ENCODE measurements at regions not wholly inside any gene's neighbourhood (a gene's known extent, or its start where the extent isn't known, plus 50 kb on each side); places are given as distances from the start of the nearest gene placed in this dataset.
"Not testable (repeated sequence)": the region's sequence is repeated elsewhere in the genome, so short reads cannot be mapped to it uniquely, and the experiment has no call there.

DNA sequence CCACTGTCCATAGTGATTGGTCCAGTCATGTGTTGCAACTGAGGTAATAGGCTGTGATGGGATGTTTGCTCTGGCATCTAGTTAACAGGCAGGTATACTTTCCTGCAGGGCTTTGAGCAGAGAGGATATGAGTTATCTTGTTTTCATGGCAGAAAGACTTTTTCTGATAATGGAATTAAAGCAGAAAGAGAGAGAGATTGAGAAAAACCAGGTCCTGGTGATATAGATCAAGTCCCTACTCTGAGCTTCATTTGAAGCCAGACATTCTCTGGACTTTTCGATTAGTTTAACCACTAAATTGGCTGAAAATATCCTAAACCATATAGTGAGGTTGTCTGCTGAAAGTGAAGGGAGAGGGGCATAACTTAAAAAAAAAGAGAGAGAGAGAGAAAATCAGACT is 233.8 kb upstream of the TBX18 start:
- Mint-ChIP-seq H3K27ac (no peak overlapping the region), H3K4me1 (no peaks in the 10 kb centered on the region), H3K9me3 (peaks cover 6% of the 10 kb centered on the region), H3K27me3 (no peaks in the 10 kb centered on the region), H3K36me3 (no peaks in the 10 kb centered on the region), H3K4me3 (no peak overlapping the region)
- ATAC-seq (ENCODE audit: low read depth) (no peak), DNase-seq (ENCODE audit: low spot score in 2 of 2) (no peak)

GRCh38 chr6:84988766-84989165 is 224.4 kb upstream of the TBX18 start:
- H3K27ac Mint-ChIP-seq; DNase-seq (ENCODE audit: low spot score in 2 of 2); H3K4me1 Mint-ChIP-seq; H3K4me3 Mint-ChIP-seq; H3K27me3 Mint-ChIP-seq; ATAC-seq (ENCODE audit: low read depth); H3K36me3 Mint-ChIP-seq: not testable (repeated sequence)
- peaks cover 13% of the 10 kb centered on the region for H3K9me3 Mint-ChIP-seq

- H3K4me1 Mint-ChIP-seq; ATAC-seq (ENCODE audit: low read depth); DNase-seq (ENCODE audit: low spot score in 2 of 2); H3K36me3 Mint-ChIP-seq; H3K27me3 Mint-ChIP-seq; H3K27ac Mint-ChIP-seq; H3K4me3 Mint-ChIP-seq: not testable (repeated sequence)
- H3K9me3 Mint-ChIP-seq = peaks cover 13% of the 10 kb centered on the region
These were observed 221.1 kb upstream of the TBX18 start for GRCh38 chr6:84985490-84985889.

DNA sequence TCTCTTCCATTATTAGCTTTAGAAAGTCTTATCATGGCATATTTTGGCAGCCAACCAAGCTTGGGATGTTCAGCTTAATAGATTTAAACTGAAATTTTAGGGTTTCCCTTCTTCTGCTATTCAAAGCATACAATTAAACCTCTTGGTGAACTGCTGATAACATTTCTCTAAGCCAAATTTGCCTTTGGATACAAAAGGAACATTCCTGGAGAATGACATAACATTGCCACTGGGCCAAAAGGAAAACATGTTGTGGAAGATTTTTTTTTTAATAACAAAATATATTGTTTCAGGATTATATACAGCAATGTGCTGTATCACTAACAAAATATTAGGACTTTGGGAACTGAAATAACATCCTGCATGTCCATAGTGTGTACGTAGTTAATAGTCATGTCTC is 215.1 kb upstream of the TBX18 start:
- no peak for ATAC-seq (ENCODE audit: low read depth)
- Mint-ChIP-seq H3K27ac (no peak overlapping the region), H3K36me3 (no peaks in the 10 kb centered on the region), H3K9me3 (peaks cover 8% of the 10 kb centered on the region), H3K4me3 (no peak overlapping the region), H3K27me3 (no peaks in the 10 kb centered on the region), H3K4me1 (no peaks in the 10 kb centered on the region)
- DNase-seq (ENCODE audit: low spot score in 2 of 2) = no peak

- H3K4me3 Mint-ChIP-seq = no peak overlapping the region
- H3K36me3 Mint-ChIP-seq = no peaks in the 10 kb centered on the region
- no peaks in the 10 kb centered on the region for H3K4me1 Mint-ChIP-seq
- peaks cover 3% of the 10 kb centered on the region for H3K9me3 Mint-ChIP-seq
- no peaks in the 10 kb centered on the region for H3K27me3 Mint-ChIP-seq
- no peak for ATAC-seq (ENCODE audit: low read depth)
- DNase-seq (ENCODE audit: low spot score in 2 of 2) = no peak
- no peak overlapping the region for H3K27ac Mint-ChIP-seq
These were observed 212.9 kb upstream of the TBX18 start for GRCh38 chr6:84977363-84977705.

GRCh38 chr6:84976526-84977362 is 212.3 kb upstream of the TBX18 start:
- Mint-ChIP-seq H3K27ac (no peak overlapping the region), H3K27me3 (no peaks in the 10 kb centered on the region), H3K4me1 (no peaks in the 10 kb centered on the region), H3K36me3 (no peaks in the 10 kb centered on the region), H3K9me3 (peaks cover 3% of the 10 kb centered on the region), H3K4me3 (no peak overlapping the region)
- DNase-seq (ENCODE audit: low spot score in 2 of 2) (no peak), ATAC-seq (ENCODE audit: low read depth) (no peak)

GRCh38 chr6:84975316-84975715 is 210.9 kb upstream of the TBX18 start:
- Mint-ChIP-seq H3K4me1 (no peaks in the 10 kb centered on the region), H3K36me3 (no peaks in the 10 kb centered on the region), H3K9me3 (peaks cover 3% of the 10 kb centered on the region), H3K27me3 (no peaks in the 10 kb centered on the region), H3K4me3 (no peak overlapping the region), H3K27ac (no peak overlapping the region)
- ATAC-seq (ENCODE audit: low read depth) (no peak), DNase-seq (ENCODE audit: low spot score in 2 of 2) (no peak)

- Mint-ChIP-seq H3K9me3 (peaks cover 4% of the 10 kb centered on the region), H3K4me1 (no peaks in the 10 kb centered on the region), H3K36me3 (no peaks in the 10 kb centered on the region), H3K27me3 (no peaks in the 10 kb centered on the region), H3K27ac (no peak overlapping the region), H3K4me3 (no peak overlapping the region)
- DNase-seq (ENCODE audit: low spot score in 2 of 2) (no peak), ATAC-seq (ENCODE audit: low read depth) (no peak)
These were observed 209.2 kb upstream of the TBX18 start for GRCh38 chr6:84973606-84974005.

DNA sequence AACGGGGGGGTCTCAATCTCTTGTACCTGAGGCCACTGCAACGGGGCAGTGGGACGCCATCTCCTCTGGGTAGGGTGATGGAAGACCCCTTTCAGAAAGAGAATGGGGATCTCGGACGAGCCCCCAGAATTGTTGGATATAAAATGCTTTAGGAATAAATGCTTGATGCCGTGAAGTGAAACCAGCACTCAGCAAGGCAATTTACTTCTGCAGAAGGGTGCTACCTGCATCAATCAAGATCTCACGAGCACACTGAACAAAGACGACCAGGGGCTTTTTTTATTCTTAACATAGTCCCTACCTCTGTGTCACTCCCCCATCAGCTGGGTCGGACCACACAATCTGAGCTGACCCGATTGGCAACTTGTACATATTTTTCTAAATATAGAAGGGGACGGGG is 203.6 kb upstream of the TBX18 start:
- no peak overlapping the region for H3K4me3 Mint-ChIP-seq
- no peaks in the 10 kb centered on the region for H3K27me3 Mint-ChIP-seq
- peaks cover 8% of the 10 kb centered on the region for H3K9me3 Mint-ChIP-seq
- ATAC-seq (ENCODE audit: low read depth) = no peak
- H3K36me3 Mint-ChIP-seq = no peaks in the 10 kb centered on the region
- no peaks in the 10 kb centered on the region for H3K4me1 Mint-ChIP-seq
- H3K27ac Mint-ChIP-seq = no peak overlapping the region
- DNase-seq (ENCODE audit: low spot score in 2 of 2) = no peak

- Mint-ChIP-seq H3K4me1 (no peaks in the 10 kb centered on the region), H3K4me3 (no peak overlapping the region), H3K27me3 (no peaks in the 10 kb centered on the region), H3K9me3 (peaks cover 8% of the 10 kb centered on the region), H3K36me3 (no peaks in the 10 kb centered on the region), H3K27ac (no peak overlapping the region)
- no peak for DNase-seq (ENCODE audit: low spot score in 2 of 2)
- no peak for ATAC-seq (ENCODE audit: low read depth)
These were observed 203.0 kb upstream of the TBX18 start for GRCh38 chr6:84967389-84967788.

- no peak overlapping the region for H3K27ac Mint-ChIP-seq
- no peak overlapping the region for H3K4me3 Mint-ChIP-seq
- no peaks in the 10 kb centered on the region for H3K27me3 Mint-ChIP-seq
- no peaks in the 10 kb centered on the region for H3K36me3 Mint-ChIP-seq
- H3K4me1 Mint-ChIP-seq = no peaks in the 10 kb centered on the region
- ATAC-seq (ENCODE audit: low read depth) (no peak), DNase-seq (ENCODE audit: low spot score in 2 of 2) (no peak)
- H3K9me3 Mint-ChIP-seq = peaks cover 3% of the 10 kb centered on the region
These were observed 188.8 kb upstream of the TBX18 start for GRCh38 chr6:84953111-84953755.

- not testable (repeated sequence) for H3K36me3 Mint-ChIP-seq; ATAC-seq (ENCODE audit: low read depth); H3K4me1 Mint-ChIP-seq; H3K4me3 Mint-ChIP-seq; DNase-seq (ENCODE audit: low spot score in 2 of 2); H3K27me3 Mint-ChIP-seq; H3K27ac Mint-ChIP-seq
- peaks cover 11% of the 10 kb centered on the region for H3K9me3 Mint-ChIP-seq
These were observed 180.5 kb upstream of the TBX18 start for GRCh38 chr6:84944926-84945325.

GRCh38 chr6:84943905-84944304 is 179.5 kb upstream of the TBX18 start:
- no peak for ATAC-seq (ENCODE audit: low read depth)
- Mint-ChIP-seq H3K36me3 (no peaks in the 10 kb centered on the region), H3K4me3 (no peak overlapping the region), H3K27ac (no peak overlapping the region), H3K9me3 (peaks cover 9% of the 10 kb centered on the region), H3K27me3 (no peaks in the 10 kb centered on the region), H3K4me1 (no peaks in the 10 kb centered on the region)
- no peak for DNase-seq (ENCODE audit: low spot score in 2 of 2)

GRCh38 chr6:84941609-84942008 is 177.2 kb upstream of the TBX18 start:
- peaks cover 12% of the 10 kb centered on the region for H3K9me3 Mint-ChIP-seq
- not testable (repeated sequence) for H3K4me1 Mint-ChIP-seq; H3K27me3 Mint-ChIP-seq; H3K27ac Mint-ChIP-seq; DNase-seq (ENCODE audit: low spot score in 2 of 2); H3K4me3 Mint-ChIP-seq; ATAC-seq (ENCODE audit: low read depth); H3K36me3 Mint-ChIP-seq

DNA sequence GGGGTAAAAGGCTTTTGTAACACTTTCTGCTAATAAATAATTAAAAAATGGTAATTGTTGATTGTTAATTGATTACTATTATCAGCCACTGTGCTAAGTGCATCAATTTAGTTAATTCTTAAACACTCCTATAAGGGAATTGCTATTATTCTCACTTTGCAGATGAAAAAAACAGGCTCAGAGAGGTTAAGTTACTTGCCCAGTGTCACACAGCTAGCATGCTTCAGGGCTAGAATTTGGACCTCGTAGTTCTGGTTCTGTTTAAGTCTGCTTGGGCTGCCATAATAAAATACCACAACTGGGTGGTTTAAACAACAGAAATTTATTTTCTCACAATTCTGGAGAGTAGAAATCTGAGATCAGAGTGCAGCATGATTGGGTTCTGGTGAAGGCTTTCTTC is 164.8 kb upstream of the TBX18 start:
- Mint-ChIP-seq H3K4me1 (no peaks in the 10 kb centered on the region), H3K9me3 (no peaks in the 10 kb centered on the region), H3K36me3 (no peaks in the 10 kb centered on the region), H3K4me3 (no peak overlapping the region), H3K27ac (no peak overlapping the region), H3K27me3 (no peaks in the 10 kb centered on the region)
- ATAC-seq (ENCODE audit: low read depth) (no peak), DNase-seq (ENCODE audit: low spot score in 2 of 2) (no peak)

Data from memory B cell (primary cell).